ENCODE measurements at regions not wholly inside any gene's neighbourhood (a gene's known extent, or its start where the extent isn't known, plus 50 kb on each side); places are given as distances from the start of the nearest gene placed in this dataset.

GRCh38 chr5:58318468-58318867, 141.4 kb downstream of the PLK2 start:
- Histone ChIP-seq H3K27me3 (ENCODE audit: control insufficient read depth in 4 of 4, insufficient read depth in 4 of 4, low read length in 3 of 4) (no peaks in the 10 kb centered on the region), H3K36me3 (ENCODE audit: control insufficient read depth in 4 of 4, insufficient read depth in 3 of 4, low read depth in 1 of 4, low read length in 3 of 4) (no peaks in the 10 kb centered on the region), H3K4me3 (ENCODE audit: low read depth in 1 of 3, low read length in 3 of 3) (no peak overlapping the region), H3K9ac (ENCODE audit: low read depth in 1 of 2, low read length in 2 of 2) (no peak overlapping the region), H3K4me1 (ENCODE audit: control insufficient read depth in 4 of 4, insufficient read depth in 4 of 4, low read length in 3 of 4) (no peaks in the 10 kb centered on the region), H3K9me3 (ENCODE audit: control insufficient read depth in 4 of 4, low read length in 3 of 4) (no peaks in the 10 kb centered on the region), H3K27ac (ENCODE audit: low read depth in 1 of 2, low read length in 2 of 2) (no peak overlapping the region)
- TF ChIP-seq HNF4G (IDR thresholded peaks at IDR 0.05) (no peak), RAD21 (IDR thresholded peaks at IDR 0.05) (no peak), REST (IDR thresholded peaks at IDR 0.05) (no peak), GABPA (IDR thresholded peaks at IDR 0.05 in 1 of 2, conservative IDR thresholded peaks at IDR 0.05 in 1 of 2) (no peak), SP1 (IDR thresholded peaks at IDR 0.05) (no peak), CTCF (IDR thresholded peaks at IDR 0.05; ENCODE audit: low read depth, low read length, missing input control) (no peak), ZBTB33 (IDR thresholded peaks at IDR 0.05) (no peak), MAX (IDR thresholded peaks at IDR 0.05) (no peak), RXRA (IDR thresholded peaks at IDR 0.05) (no peak), EGR1 (IDR thresholded peaks at IDR 0.05; ENCODE audit: low read depth in 2 of 2) (no peak), NR2F2 (IDR thresholded peaks at IDR 0.05) (no peak), YY1 (IDR thresholded peaks at IDR 0.05) (no peak), TAF1 (conservative IDR thresholded peaks at IDR 0.05) (no peak), FOXA1 (IDR thresholded peaks at IDR 0.05) (no peak)
- WGBS = 92% methylated on average over 1 of the region's 1 CpG
- DNase-seq (ENCODE audit: low spot score) = no peak

- no peak for DNase-seq (ENCODE audit: low spot score)
- no peaks in the 10 kb centered on the region for H3K9me3 ChIP-seq (ENCODE audit: control insufficient read depth in 4 of 4, low read length in 3 of 4)
- H3K4me1 ChIP-seq (ENCODE audit: control insufficient read depth in 4 of 4, insufficient read depth in 4 of 4, low read length in 3 of 4) = no peaks in the 10 kb centered on the region
- no peak for TF ChIP-seq ZBTB33 (IDR thresholded peaks at IDR 0.05)
- TF ChIP-seq FOXA2 (IDR thresholded peaks at IDR 0.05) = no peak
- no peaks in the 10 kb centered on the region for H3K36me3 ChIP-seq (ENCODE audit: control insufficient read depth in 4 of 4, insufficient read depth in 3 of 4, low read depth in 1 of 4, low read length in 3 of 4)
- H3K27ac ChIP-seq (ENCODE audit: low read depth in 1 of 2, low read length in 2 of 2) = no peak overlapping the region
- H3K4me3 ChIP-seq (ENCODE audit: low read depth in 1 of 3, low read length in 3 of 3) = no peak overlapping the region
- no peak overlapping the region for H3K9ac ChIP-seq (ENCODE audit: low read depth in 1 of 2, low read length in 2 of 2)
- H3K27me3 ChIP-seq (ENCODE audit: control insufficient read depth in 4 of 4, insufficient read depth in 4 of 4, low read length in 3 of 4) = no peaks in the 10 kb centered on the region
Measured at GRCh38 chr5:58317808-58318207, 142.1 kb downstream of the PLK2 start.

All from liver (tissue), 8 donors.